GM10266 (cell line): ENCODE measurements at regions not wholly inside any gene's neighbourhood (a gene's known extent, or its start where the extent isn't known, plus 50 kb on each side); places are given as distances from the start of the nearest gene placed in this dataset.

Source experiments
- DNase-seq: peaks from one replicate; pipeline ENCODE4 v3.0.0; 2012; ENCODE audit errors: extremely low spot score
- CTCF ChIP-seq: IDR thresholded peaks from 2 replicates; pipeline ENCODE4 v1.5.1; 2012; ENCODE audit warnings: mild to moderate bottlenecking, low read depth; ENCODE audit not compliant: control insufficient read depth, insufficient read depth; ENCODE audit errors: missing control alignments

DNA sequence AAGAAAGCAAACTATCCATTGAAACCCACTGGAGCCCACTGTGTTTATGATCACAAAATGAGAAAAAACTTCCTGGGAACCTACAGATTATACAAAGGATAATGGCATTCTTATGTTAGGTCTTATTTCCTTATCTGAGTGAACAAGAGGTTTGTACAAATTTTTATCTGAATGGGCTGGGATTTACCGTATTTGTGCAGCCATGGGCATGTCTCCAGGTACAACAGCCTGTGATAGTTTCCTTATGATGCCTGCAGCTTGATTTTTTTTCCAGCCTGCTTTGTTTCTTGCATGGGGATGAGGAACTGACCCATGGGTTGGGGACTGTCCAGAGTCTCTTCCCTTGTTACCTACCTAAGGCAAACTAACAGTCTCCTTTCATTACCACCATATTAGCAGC, 244.0 kb upstream of the RBMY1B start:
- no peak for TF ChIP-seq CTCF

GRCh38 chrY:21287769-21288168, 223.4 kb upstream of the RBMY1B start:
- DNase-seq: no peak
- TF ChIP-seq CTCF: no peak

More for the DNA sequence above, 244.0 kb upstream of the RBMY1B start:
- no peak for DNase-seq

GRCh38 chrY:21288908-21289307, 222.2 kb upstream of the RBMY1B start:
- DNase-seq: no peak
- TF ChIP-seq CTCF: no peak

DNA sequence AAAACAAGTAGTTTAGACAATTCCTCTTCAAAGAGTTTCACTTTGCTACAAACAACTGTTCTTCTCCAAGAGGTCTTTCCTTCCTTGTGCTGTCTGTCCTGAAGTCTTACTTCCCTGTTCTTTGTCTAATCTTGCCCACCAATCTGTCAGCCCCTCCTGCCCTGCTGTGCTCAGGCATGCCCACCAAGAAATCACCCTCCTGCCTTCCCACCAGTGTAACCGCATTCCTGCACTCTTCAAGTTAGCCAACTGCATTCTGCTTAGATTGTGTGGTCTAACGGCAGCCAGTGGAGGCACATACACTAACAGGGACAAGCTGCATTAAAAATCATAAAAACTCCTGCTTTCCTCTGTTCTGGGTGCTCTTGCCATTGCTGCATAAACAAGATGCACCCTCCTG, 215.9 kb upstream of the RBMY1B start:
- DNase-seq: no peak
- TF ChIP-seq CTCF: no peak

GRCh38 chrY:21302278-21302677, 208.9 kb upstream of the RBMY1B start:
- no peak for TF ChIP-seq CTCF
- peak; percentile 3 for DNase-seq

DNA sequence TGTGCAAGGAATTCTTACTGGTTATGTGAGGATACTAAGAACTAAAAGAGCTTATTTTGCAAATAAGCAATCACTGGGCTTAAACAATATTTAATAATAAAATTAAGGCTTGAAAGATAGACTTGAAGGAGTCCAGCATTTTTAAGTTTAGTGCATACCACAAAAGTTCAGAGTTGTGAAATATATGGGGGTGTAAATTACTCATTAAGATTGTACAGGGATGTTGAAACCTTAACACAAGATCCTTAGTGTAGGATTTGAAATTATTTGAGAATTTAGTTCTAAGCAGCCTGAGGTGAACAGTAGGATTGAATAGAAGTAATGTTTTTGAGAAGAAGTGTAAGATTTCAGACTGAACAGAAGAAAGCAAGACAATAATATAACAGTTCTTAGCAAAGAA, 195.8 kb upstream of the RBMY1B start:
- no peak for DNase-seq
- no peak for TF ChIP-seq CTCF
